ENCODE measurements at regions not wholly inside any gene's neighbourhood (a gene's known extent, or its start where the extent isn't known, plus 50 kb on each side); places are given as distances from the start of the nearest gene placed in this dataset.

DNA sequence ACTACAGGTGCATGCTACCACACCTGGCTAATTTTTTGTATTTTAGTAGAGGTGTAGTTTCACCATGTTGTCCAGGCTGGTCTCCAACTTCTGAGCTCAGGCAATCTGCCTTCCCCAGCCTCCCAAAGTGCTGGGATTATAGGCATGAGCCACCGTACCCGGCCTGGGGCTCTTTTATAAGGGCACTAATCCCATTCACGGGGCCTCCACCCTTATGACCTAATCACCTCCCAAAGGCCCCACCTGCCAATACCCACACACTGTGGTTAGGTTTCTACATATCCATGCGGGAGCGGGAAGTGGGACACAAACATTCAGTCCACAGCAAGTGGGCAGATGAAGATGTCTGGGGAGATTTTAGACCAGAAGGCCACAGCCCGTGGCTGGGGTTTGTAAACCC, 164.7 kb upstream of the SH3BP4 start:
- TF ChIP-seq CTCF (IDR thresholded peaks at IDR 0.05; ENCODE audit: control extremely low read depth, extremely low read depth, low read depth, missing control alignments): no peak
- no peak for DNase-seq (ENCODE audit: extremely low spot score)
- ChIA-PET POLR2A (no interaction called here), CTCF (no interaction called here)

DNA sequence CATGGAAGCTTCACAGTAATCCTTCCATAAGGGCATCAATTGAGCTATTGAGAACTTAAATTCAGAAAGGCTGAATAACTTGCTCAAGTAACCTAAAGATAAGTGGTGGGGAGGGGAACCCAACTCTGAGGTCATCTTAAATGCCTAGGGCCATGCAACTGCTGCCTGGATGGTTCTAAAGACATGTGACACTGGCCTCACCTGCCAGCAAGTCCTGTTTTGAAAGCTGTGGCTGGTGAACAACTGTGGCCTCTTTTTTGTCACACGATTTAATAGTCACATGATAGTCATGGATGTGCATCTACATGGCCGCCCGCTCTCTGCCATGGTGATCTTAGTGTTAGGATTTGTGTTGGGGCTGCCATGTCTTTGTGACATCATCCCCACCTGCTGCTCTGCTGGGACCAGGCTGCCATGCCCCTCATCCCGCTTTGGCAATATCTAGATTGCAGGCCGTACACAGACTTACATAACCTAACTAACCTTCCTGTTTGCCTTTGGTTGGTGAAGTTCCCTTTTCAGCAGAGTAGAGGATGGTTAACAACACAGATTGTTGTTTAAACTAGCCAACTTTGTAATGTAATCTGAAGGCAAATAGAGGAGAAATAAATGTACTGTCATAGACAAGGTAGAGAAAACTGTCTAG, 177.9 kb upstream of the SH3BP4 start:
- ChIA-PET CTCF (no interaction called here), POLR2A (no interaction called here)
- TF ChIP-seq CTCF (IDR thresholded peaks at IDR 0.05; ENCODE audit: control extremely low read depth, extremely low read depth, low read depth, missing control alignments): no peak
- DNase-seq (ENCODE audit: extremely low spot score): no peak

- no peak for DNase-seq (ENCODE audit: extremely low spot score)
- CTCF ChIA-PET: no interaction called here
- no peak for TF ChIP-seq CTCF (IDR thresholded peaks at IDR 0.05; ENCODE audit: control extremely low read depth, extremely low read depth, low read depth, missing control alignments)
- POLR2A ChIA-PET: no interaction called here
Observed at GRCh38 chr2:234773129-234773528, 178.7 kb upstream of the SH3BP4 start.

DNA sequence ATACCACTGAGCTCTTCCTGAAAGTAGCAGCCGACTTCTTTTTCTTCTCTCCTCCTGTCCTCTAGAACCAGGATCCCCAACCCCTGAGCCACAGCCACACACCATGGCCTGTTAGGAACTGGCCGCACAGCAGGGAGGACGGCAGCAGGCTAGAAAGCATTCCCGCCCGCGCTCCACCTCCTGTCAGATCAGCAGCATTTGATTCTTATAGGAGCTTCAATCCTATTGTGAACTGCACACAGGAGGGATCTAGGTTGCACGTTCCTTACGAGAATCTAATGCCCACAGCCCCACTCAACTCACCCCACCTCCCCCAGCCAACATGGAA, 179.1 kb upstream of the SH3BP4 start:
- ChIA-PET CTCF (no interaction called here), POLR2A (no interaction called here)
- no peak for TF ChIP-seq CTCF (IDR thresholded peaks at IDR 0.05; ENCODE audit: control extremely low read depth, extremely low read depth, low read depth, missing control alignments)
- no peak for DNase-seq (ENCODE audit: extremely low spot score)

- ChIA-PET CTCF (no interaction called here), POLR2A (no interaction called here)
- TF ChIP-seq CTCF (IDR thresholded peaks at IDR 0.05; ENCODE audit: control extremely low read depth, extremely low read depth, low read depth, missing control alignments): no peak
Observed at GRCh38 chr2:234771980-234772732, 179.7 kb upstream of the SH3BP4 start.

GRCh38 chr2:234771176-234771575, 180.6 kb upstream of the SH3BP4 start:
- DNase-seq (ENCODE audit: extremely low spot score): no peak
- CTCF ChIA-PET: no interaction called here
- POLR2A ChIA-PET: no interaction called here
- TF ChIP-seq CTCF (IDR thresholded peaks at IDR 0.05; ENCODE audit: control extremely low read depth, extremely low read depth, low read depth, missing control alignments): no peak

More at GRCh38 chr2:234771980-234772732, 179.7 kb upstream of the SH3BP4 start:
- no peak for DNase-seq (ENCODE audit: extremely low spot score)

Measured in GM10248 (cell line).